HG02678 (cell line): ENCODE measurements at regions not wholly inside any gene's neighbourhood (a gene's known extent, or its start where the extent isn't known, plus 50 kb on each side); places are given as distances from the start of the nearest gene placed in this dataset.
"Not testable (repeated sequence)": the region's sequence is repeated elsewhere in the genome, so short reads cannot be mapped to it uniquely, and the experiment has no call there.

Source experiments
- ATAC-seq: cut with Tn5 transposase; IDR thresholded peaks from one replicate; pipeline ENCODE4 v1.9.1; 2021; ENCODE audit warnings: mild to moderate bottlenecking, moderate library complexity; ENCODE audit not compliant: unreplicated experiment

- ATAC-seq, result not testable (repeated sequence)
Observed at GRCh38 chr2:167328808-167329207, 440.5 kb downstream of the XIRP2 start.

- ATAC-seq, result no peak
Observed at GRCh38 chr2:167322795-167323194, 434.5 kb downstream of the XIRP2 start.

- no peak for ATAC-seq
Observed at GRCh38 chr2:167318581-167318980, 430.3 kb downstream of the XIRP2 start.

- ATAC-seq, result no peak
Observed at GRCh38 chr2:167310442-167310841, 422.2 kb downstream of the XIRP2 start.
